KMS-11 (cell line): ENCODE measurements at regions not wholly inside any gene's neighbourhood (a gene's known extent, or its start where the extent isn't known, plus 50 kb on each side); places are given as distances from the start of the nearest gene placed in this dataset.

Experiments
- H2AFZ ChIP-seq: fragments of 200-600 bp; sonication (generic); 2 replicates; pipeline ENCODE4 v1.6.1; 2016; ENCODE audit warnings: antibody characterized with exemption, mixed run types, low read depth
- H3K27ac ChIP-seq: fragments of 200-600 bp; sonication (generic); 2 replicates; pipeline ENCODE4 v1.6.1; 2016; ENCODE audit warnings: mild to moderate bottlenecking, mixed run types
- H3K27me3 ChIP-seq: fragments of 200-600 bp; sonication (generic); 2 replicates; pipeline ENCODE4 v1.6.1; 2017; ENCODE audit warnings: mild to moderate bottlenecking, low read depth, mixed run types, moderate library complexity; ENCODE audit not compliant: insufficient read depth
- H3K36me3 ChIP-seq: fragments of 200-600 bp; sonication (generic); 2 replicates; pipeline ENCODE4 v1.6.1; 2017; ENCODE audit warnings: mild to moderate bottlenecking, mixed run types; ENCODE audit not compliant: insufficient read depth
- H3K4me1 ChIP-seq: fragments of 200-600 bp; sonication (generic); 2 replicates; pipeline ENCODE4 v1.6.1; 2016; ENCODE audit warnings: mild to moderate bottlenecking, low read depth, mixed run types; ENCODE audit not compliant: poor library complexity, severe bottlenecking
- H3K4me2 ChIP-seq: fragments of 200-600 bp; sonication (generic); 2 replicates; pipeline ENCODE4 v1.7.0; 2016; ENCODE audit warnings: mild to moderate bottlenecking, mixed run types
- H3K4me3 ChIP-seq: fragments of 200-600 bp; sonication (generic); IDR thresholded peaks from 2 replicates; pipeline ENCODE4 v1.6.1; 2017; ENCODE audit warnings: low read depth, low read length, mixed read lengths; ENCODE audit not compliant: insufficient read depth
- H3K79me2 ChIP-seq: fragments of 200-600 bp; sonication (generic); 2 replicates; pipeline ENCODE4 v1.6.1; 2016; ENCODE audit warnings: low read depth, mixed run types; ENCODE audit not compliant: insufficient read depth
- H3K9ac ChIP-seq: fragments of 200-600 bp; sonication (generic); 2 replicates; pipeline ENCODE4 v1.6.1; 2016; ENCODE audit warnings: mild to moderate bottlenecking, mixed run types
- H4K20me1 ChIP-seq: fragments of 200-600 bp; sonication (generic); 2 replicates; pipeline ENCODE4 v1.6.1; 2016; ENCODE audit warnings: mild to moderate bottlenecking, mixed run types; ENCODE audit not compliant: insufficient read depth
- TF ChIP-seq, protein P1 (sequence below): fragments of 200-600 bp; sonication (generic); conservative IDR thresholded peaks from 2 replicates; pipeline ENCODE4 v1.6.1; 2017; ENCODE audit warnings: low read depth, mild to moderate bottlenecking, antibody characterized with exemption, low read length, moderate library complexity, mixed read lengths

GRCh38 chr12:31218203-31219025, 107.5 kb downstream of the SINHCAF start:
- H3K79me2 ChIP-seq, result no peaks in the 10 kb centered on the region
- H3K4me2 ChIP-seq, result no peak overlapping the region
- TF ChIP-seq, protein P1, sequence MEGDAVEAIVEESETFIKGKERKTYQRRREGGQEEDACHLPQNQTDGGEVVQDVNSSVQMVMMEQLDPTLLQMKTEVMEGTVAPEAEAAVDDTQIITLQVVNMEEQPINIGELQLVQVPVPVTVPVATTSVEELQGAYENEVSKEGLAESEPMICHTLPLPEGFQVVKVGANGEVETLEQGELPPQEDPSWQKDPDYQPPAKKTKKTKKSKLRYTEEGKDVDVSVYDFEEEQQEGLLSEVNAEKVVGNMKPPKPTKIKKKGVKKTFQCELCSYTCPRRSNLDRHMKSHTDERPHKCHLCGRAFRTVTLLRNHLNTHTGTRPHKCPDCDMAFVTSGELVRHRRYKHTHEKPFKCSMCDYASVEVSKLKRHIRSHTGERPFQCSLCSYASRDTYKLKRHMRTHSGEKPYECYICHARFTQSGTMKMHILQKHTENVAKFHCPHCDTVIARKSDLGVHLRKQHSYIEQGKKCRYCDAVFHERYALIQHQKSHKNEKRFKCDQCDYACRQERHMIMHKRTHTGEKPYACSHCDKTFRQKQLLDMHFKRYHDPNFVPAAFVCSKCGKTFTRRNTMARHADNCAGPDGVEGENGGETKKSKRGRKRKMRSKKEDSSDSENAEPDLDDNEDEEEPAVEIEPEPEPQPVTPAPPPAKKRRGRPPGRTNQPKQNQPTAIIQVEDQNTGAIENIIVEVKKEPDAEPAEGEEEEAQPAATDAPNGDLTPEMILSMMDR, result no peak
- H3K4me1 ChIP-seq, result no peaks in the 10 kb centered on the region
- no peak overlapping the region for H3K4me3 ChIP-seq
- H3K36me3 ChIP-seq, result no peaks in the 10 kb centered on the region
- H3K9ac ChIP-seq, result no peak overlapping the region
- no peaks in the 10 kb centered on the region for H3K27me3 ChIP-seq
- no peaks in the 10 kb centered on the region for H4K20me1 ChIP-seq
- H2AFZ ChIP-seq, result no peak overlapping the region
- no peak overlapping the region for H3K27ac ChIP-seq

GRCh38 chr12:31219521-31219920, 106.4 kb downstream of the SINHCAF start:
- no peak overlapping the region for H2AFZ ChIP-seq
- no peak overlapping the region for H3K9ac ChIP-seq
- no peak overlapping the region for H3K4me3 ChIP-seq
- no peaks in the 10 kb centered on the region for H3K4me1 ChIP-seq
- no peaks in the 10 kb centered on the region for H4K20me1 ChIP-seq
- no peaks in the 10 kb centered on the region for H3K36me3 ChIP-seq
- H3K4me2 ChIP-seq, result no peak overlapping the region
- no peak overlapping the region for H3K27ac ChIP-seq
- no peaks in the 10 kb centered on the region for H3K79me2 ChIP-seq
- TF ChIP-seq, protein P1, result no peak
- no peaks in the 10 kb centered on the region for H3K27me3 ChIP-seq

- no peaks in the 10 kb centered on the region for H3K4me1 ChIP-seq
- H3K4me3 ChIP-seq, result no peak overlapping the region
- no peak overlapping the region for H3K27ac ChIP-seq
- H3K27me3 ChIP-seq, result no peaks in the 10 kb centered on the region
- H2AFZ ChIP-seq, result no peak overlapping the region
- H3K4me2 ChIP-seq, result no peak overlapping the region
- no peaks in the 10 kb centered on the region for H4K20me1 ChIP-seq
- H3K9ac ChIP-seq, result no peak overlapping the region
- H3K79me2 ChIP-seq, result no peaks in the 10 kb centered on the region
- TF ChIP-seq, protein P1, result no peak
- H3K36me3 ChIP-seq, result no peaks in the 10 kb centered on the region
These were observed 105.9 kb downstream of the SINHCAF start for GRCh38 chr12:31220061-31220460.

DNA sequence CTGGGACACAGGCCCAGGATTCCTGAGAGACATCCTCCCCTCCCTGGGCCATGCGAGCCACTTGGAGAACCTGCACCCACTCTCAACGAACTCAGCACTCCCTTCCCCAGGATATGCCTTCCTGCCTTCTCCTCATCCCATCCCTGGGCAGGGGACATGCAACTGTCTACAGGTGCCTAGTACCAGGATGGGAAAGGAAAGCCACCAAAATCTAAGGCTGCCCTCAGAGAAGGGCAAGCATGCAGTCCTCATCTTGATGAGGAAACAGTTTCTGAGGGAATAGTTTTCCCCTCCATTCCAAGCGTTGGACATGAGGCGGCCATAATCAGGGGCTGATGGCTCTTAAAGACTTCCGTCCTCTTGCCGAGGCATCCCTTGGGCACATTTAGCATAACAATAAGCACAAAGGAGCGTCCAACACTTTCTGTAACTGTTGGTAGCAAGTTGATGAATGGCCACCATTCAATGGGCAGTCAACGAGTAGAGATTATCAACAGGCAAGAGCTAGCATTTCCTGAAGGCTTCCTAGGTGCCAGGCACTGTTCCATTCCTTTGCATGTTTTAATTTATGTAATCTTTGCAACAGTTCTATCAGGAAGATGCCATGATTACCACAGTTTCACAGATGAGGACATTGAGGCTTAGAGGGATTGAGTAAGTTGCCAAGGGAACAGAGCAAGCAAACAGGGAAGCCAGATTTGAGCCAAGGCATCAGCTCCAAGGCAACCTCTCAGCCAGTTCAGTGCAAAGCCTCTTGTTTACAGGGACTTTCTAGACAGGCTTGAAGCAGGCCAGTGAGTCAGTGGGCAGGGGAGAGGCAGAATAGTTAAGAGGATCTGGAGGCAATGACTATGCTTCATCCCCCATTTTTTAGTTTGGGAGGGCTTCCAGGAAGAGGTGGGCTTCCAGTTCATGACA, 105.1 kb downstream of the SINHCAF start:
- Histone ChIP-seq H3K79me2 (no peaks in the 10 kb centered on the region), H3K4me3 (no peak overlapping the region), H3K27me3 (no peaks in the 10 kb centered on the region), H4K20me1 (no peaks in the 10 kb centered on the region), H2AFZ (no peak overlapping the region), H3K4me2 (no peak overlapping the region), H3K27ac (no peak overlapping the region), H3K9ac (no peak overlapping the region), H3K36me3 (no peaks in the 10 kb centered on the region), H3K4me1 (no peaks in the 10 kb centered on the region)
- TF ChIP-seq, protein P1, result no peak
